ENCODE measurements at regions not wholly inside any gene's neighbourhood (a gene's known extent, or its start where the extent isn't known, plus 50 kb on each side); places are given as distances from the start of the nearest gene placed in this dataset.

- H3K9ac ChIP-seq (ENCODE audit: low read depth, low read length), result no peak overlapping the region
- H2AK9ac ChIP-seq (replicated peaks; ENCODE audit: low read depth, low read length, poor library complexity), result no peak overlapping the region
- H2BK120ac ChIP-seq (ENCODE audit: low read depth, low read length), result no peak overlapping the region
- H3K23ac ChIP-seq (ENCODE audit: low read depth, low read length), result no peak overlapping the region
- no peaks in the 10 kb centered on the region for H3K27me3 ChIP-seq (ENCODE audit: control insufficient read depth, insufficient read depth, low read length)
- dilution Hi-C loops (cut with HindIII; ENCODE audit: low sequenced_read_pairs, unreplicated experiment) (no loop called here), in situ Hi-C loops (cut with MboI; ENCODE audit: low sequenced_read_pairs) (no loop called here), intact Hi-C loops (cut with micrococcal nuclease) (no loop called here)
- no peak overlapping the region for H3K4me3 ChIP-seq (ENCODE audit: insufficient read depth, low read depth, low read length)
- POLR2A ChIA-PET (ENCODE audit: unreplicated experiment), result no interaction called here
- CTCF ChIA-PET, result interaction anchor here (0.6 kb wide), 1 partner anchor 57 kb away, joined by 6 read pairs; no protein-coding TSS in a partner anchor
- TF ChIP-seq FOS (IDR thresholded peaks at IDR 0.05; ENCODE audit: low read depth, low read length) (no peak), NFE2L2 (IDR thresholded peaks at IDR 0.05; ENCODE audit: low read depth, low read length) (no peak), MXI1 (IDR thresholded peaks at IDR 0.05; ENCODE audit: borderline replicate concordance, low read depth, low read length) (no peak), RAD21 (IDR thresholded peaks at IDR 0.05; ENCODE audit: low read length) (no peak), MAFK (IDR thresholded peaks at IDR 0.05; ENCODE audit: low read depth, low read length) (no peak), SMC3 (IDR thresholded peaks at IDR 0.05; ENCODE audit: low read depth, low read length) (no peak), BHLHE40 (IDR thresholded peaks at IDR 0.05; ENCODE audit: low read depth, low read length) (no peak), MAZ (IDR thresholded peaks at IDR 0.05; ENCODE audit: borderline replicate concordance, low read depth, low read length) (no peak), RCOR1 (IDR thresholded peaks at IDR 0.05; ENCODE audit: insufficient replicate concordance, low read length) (no peak)
- TF ChIP-seq, protein P1, sequence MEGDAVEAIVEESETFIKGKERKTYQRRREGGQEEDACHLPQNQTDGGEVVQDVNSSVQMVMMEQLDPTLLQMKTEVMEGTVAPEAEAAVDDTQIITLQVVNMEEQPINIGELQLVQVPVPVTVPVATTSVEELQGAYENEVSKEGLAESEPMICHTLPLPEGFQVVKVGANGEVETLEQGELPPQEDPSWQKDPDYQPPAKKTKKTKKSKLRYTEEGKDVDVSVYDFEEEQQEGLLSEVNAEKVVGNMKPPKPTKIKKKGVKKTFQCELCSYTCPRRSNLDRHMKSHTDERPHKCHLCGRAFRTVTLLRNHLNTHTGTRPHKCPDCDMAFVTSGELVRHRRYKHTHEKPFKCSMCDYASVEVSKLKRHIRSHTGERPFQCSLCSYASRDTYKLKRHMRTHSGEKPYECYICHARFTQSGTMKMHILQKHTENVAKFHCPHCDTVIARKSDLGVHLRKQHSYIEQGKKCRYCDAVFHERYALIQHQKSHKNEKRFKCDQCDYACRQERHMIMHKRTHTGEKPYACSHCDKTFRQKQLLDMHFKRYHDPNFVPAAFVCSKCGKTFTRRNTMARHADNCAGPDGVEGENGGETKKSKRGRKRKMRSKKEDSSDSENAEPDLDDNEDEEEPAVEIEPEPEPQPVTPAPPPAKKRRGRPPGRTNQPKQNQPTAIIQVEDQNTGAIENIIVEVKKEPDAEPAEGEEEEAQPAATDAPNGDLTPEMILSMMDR (conservative IDR thresholded peaks at IDR 0.05; ENCODE audit: low read depth, low read length), result no peak
- no peaks in the 10 kb centered on the region for H4K20me1 ChIP-seq (ENCODE audit: insufficient read depth, low read length)
- no peaks in the 10 kb centered on the region for H3K9me3 ChIP-seq (ENCODE audit: control insufficient read depth, insufficient read depth, low read length)
- H4K91ac ChIP-seq (ENCODE audit: insufficient read depth, low read depth, low read length), result no peak overlapping the region
- DNase-seq, result no peak
- H2BK5ac ChIP-seq (ENCODE audit: low read depth, low read length, poor library complexity, severe bottlenecking), result no peak overlapping the region
- no peak overlapping the region for H3K27ac ChIP-seq (ENCODE audit: insufficient read depth, low read length)
- no peak overlapping the region for H3K4ac ChIP-seq (ENCODE audit: low read depth, low read length)
- no TSS peak for BruUV-seq (replicated peaks)
- ATAC-seq (ENCODE audit: low read depth), result no peak
- H2BK20ac ChIP-seq (ENCODE audit: low read depth, low read length), result no peak overlapping the region
- no peaks in the 10 kb centered on the region for H3K79me1 ChIP-seq (ENCODE audit: low read depth in 1 of 2, low read length in 2 of 2)
- H2BK15ac ChIP-seq (ENCODE audit: low read depth, low read length), result no peak overlapping the region
- no peak overlapping the region for H3K4me2 ChIP-seq (ENCODE audit: low read depth, low read length)
- H3K36me3 ChIP-seq (ENCODE audit: control insufficient read depth, insufficient read depth, low read length), result no peaks in the 10 kb centered on the region
- no peak overlapping the region for H3K18ac ChIP-seq (ENCODE audit: low read depth, low read length)
- no peak overlapping the region for H4K8ac ChIP-seq (ENCODE audit: low read depth in 2 of 2, low read length in 2 of 2)
- no peaks in the 10 kb centered on the region for H3K9me1 ChIP-seq (ENCODE audit: insufficient read depth, low read length)
- H3K56ac ChIP-seq (ENCODE audit: extremely low read depth, insufficient read depth, low read length), result no peak overlapping the region
- no peaks in the 10 kb centered on the region for H3K4me1 ChIP-seq (ENCODE audit: control insufficient read depth, insufficient read depth, low read length)
- no peak overlapping the region for H3K14ac ChIP-seq (replicated peaks; ENCODE audit: low read depth, low read length)
- no peak overlapping the region for H4K5ac ChIP-seq (ENCODE audit: low read depth, low read length)
- H2AK5ac ChIP-seq (ENCODE audit: low read depth, low read length), result no peak overlapping the region
- no peak overlapping the region for H2AFZ ChIP-seq (replicated peaks; ENCODE audit: low read length, poor library complexity)
Observed at GRCh38 chr12:84704856-84705255, 207.7 kb downstream of the SLC6A15 start.

Measured in IMR-90 (cell line).